GM19239 (cell line): ENCODE measurements at regions not wholly inside any gene's neighbourhood (a gene's known extent, or its start where the extent isn't known, plus 50 kb on each side); places are given as distances from the start of the nearest gene placed in this dataset.
"Not testable (repeated sequence)": the region's sequence is repeated elsewhere in the genome, so short reads cannot be mapped to it uniquely, and the experiment has no call there.

Experiments
- DNase-seq: peaks from one replicate; pipeline ENCODE4 v3.0.0; 2011; ENCODE audit warnings: low spot score; ENCODE audit not compliant: insufficient read length
- FAIRE-seq: peaks from 2 replicates; lab custom pipeline; 2011; peaks lifted over from hg19 to GRCh38; lab: Jason Lieb, UNC

- no peak for DNase-seq
- FAIRE-seq, result no peak
These were observed 1292.2 kb downstream of the REEP3 start for GRCh38 chr10:64813391-64813790.

GRCh38 chr10:64814201-64814600 is 1293.0 kb downstream of the REEP3 start:
- DNase-seq (no peak), FAIRE-seq (no peak)

- DNase-seq (no peak), FAIRE-seq (no peak)
These were observed 1308.7 kb downstream of the REEP3 start for GRCh38 chr10:64829888-64830412.

GRCh38 chr10:64830869-64831268 is 1309.7 kb downstream of the REEP3 start:
- DNase-seq, result no peak
- no peak for FAIRE-seq

- FAIRE-seq (no peak), DNase-seq (no peak)
These were observed 1319.1 kb downstream of the REEP3 start for GRCh38 chr10:64840341-64840740.

GRCh38 chr10:64846700-64847099 is 1325.5 kb downstream of the REEP3 start:
- DNase-seq, result no peak
- no peak for FAIRE-seq

GRCh38 chr10:64855941-64856340 is 1334.7 kb downstream of the REEP3 start:
- DNase-seq, result no peak
- FAIRE-seq, result no peak

- DNase-seq, result no peak
- FAIRE-seq, result no peak
These were observed 1338.7 kb downstream of the REEP3 start for GRCh38 chr10:64859911-64860310.

GRCh38 chr10:64863836-64864235 is 1342.6 kb downstream of the REEP3 start:
- FAIRE-seq, result no peak

GRCh38 chr10:64867501-64867962 is 1346.3 kb downstream of the REEP3 start:
- FAIRE-seq (no peak), DNase-seq (no peak)

More at GRCh38 chr10:64863836-64864235, 1342.6 kb downstream of the REEP3 start:
- no peak for DNase-seq

GRCh38 chr10:64873088-64873487 is 1351.9 kb downstream of the REEP3 start:
- DNase-seq (no peak), FAIRE-seq (no peak)

- FAIRE-seq (no peak), DNase-seq (no peak)
These were observed 1352.8 kb downstream of the REEP3 start for GRCh38 chr10:64873959-64874358.

- DNase-seq (no peak), FAIRE-seq (no peak)
These were observed 1359.3 kb downstream of the REEP3 start for GRCh38 chr10:64880546-64880945.

- DNase-seq, result no peak
These were observed 1360.1 kb downstream of the REEP3 start for GRCh38 chr10:64881257-64881656.

GRCh38 chr10:64896582-64896981 is 1375.4 kb downstream of the REEP3 start:
- DNase-seq, result no peak
- FAIRE-seq, result no peak

More at GRCh38 chr10:64881257-64881656, 1360.1 kb downstream of the REEP3 start:
- FAIRE-seq, result no peak

- FAIRE-seq, DNase-seq: not testable (repeated sequence)
These were observed 1385.1 kb downstream of the REEP3 start for GRCh38 chr10:64906311-64906710.

GRCh38 chr10:64924306-64924705 is 1403.1 kb downstream of the REEP3 start:
- not testable (repeated sequence) for FAIRE-seq, DNase-seq

GRCh38 chr10:64952042-64952441 is 1430.8 kb downstream of the REEP3 start:
- no peak for FAIRE-seq
- no peak for DNase-seq

GRCh38 chr10:64956441-64956840 is 1435.2 kb downstream of the REEP3 start:
- FAIRE-seq (no peak), DNase-seq (no peak)

GRCh38 chr10:64959116-64959515 is 1437.9 kb downstream of the REEP3 start:
- DNase-seq (no peak), FAIRE-seq (no peak)

GRCh38 chr10:64959883-64960282 is 1438.7 kb downstream of the REEP3 start:
- no peak for FAIRE-seq
- no peak for DNase-seq

- DNase-seq (no peak), FAIRE-seq (no peak)
These were observed 1452.2 kb downstream of the REEP3 start for GRCh38 chr10:64973391-64973790.
